Stimulated activated CD4-positive, alpha-beta T cell treated with anti-CD3 and anti-CD28 coated beads, TNF-alpha, amount 100 ng/mL, for 4 hours (primary cell): ENCODE measurements at regions not wholly inside any gene's neighbourhood (a gene's known extent, or its start where the extent isn't known, plus 50 kb on each side); places are given as distances from the start of the nearest gene placed in this dataset.
"Not testable (repeated sequence)": the region's sequence is repeated elsewhere in the genome, so short reads cannot be mapped to it uniquely, and the experiment has no call there.

ENCODE experiments used
- DNase-seq, 3 experiments: peaks; one replicate each; pipeline ENCODE4 v3.0.0-alpha.2; 2020; ENCODE audit warnings: low read depth in 3 of 3

DNA sequence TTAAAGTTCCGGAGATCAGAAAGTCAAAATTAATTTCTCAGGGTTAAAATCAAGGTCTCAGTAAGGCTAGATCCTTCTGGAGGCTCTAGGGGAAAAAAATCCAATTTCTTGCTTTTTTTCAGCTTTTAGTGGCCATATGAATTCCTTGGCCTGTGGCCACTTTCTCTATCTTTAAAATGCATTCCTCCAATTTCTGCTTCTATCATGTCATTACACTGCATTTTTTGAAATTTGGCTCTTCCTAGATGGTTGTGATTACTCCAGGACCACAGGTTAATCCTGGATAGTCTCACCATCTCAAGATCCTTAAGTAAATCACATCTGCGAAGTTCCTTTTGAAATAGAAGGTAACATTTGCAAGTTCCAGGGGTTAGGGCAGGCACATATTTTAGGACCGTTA lies 1294.9 kb upstream of the CITED2 start:
- DNase-seq: no peak

GRCh38 chr6:140663772-140664171 lies 1289.3 kb upstream of the CITED2 start:
- no peak for DNase-seq

DNA sequence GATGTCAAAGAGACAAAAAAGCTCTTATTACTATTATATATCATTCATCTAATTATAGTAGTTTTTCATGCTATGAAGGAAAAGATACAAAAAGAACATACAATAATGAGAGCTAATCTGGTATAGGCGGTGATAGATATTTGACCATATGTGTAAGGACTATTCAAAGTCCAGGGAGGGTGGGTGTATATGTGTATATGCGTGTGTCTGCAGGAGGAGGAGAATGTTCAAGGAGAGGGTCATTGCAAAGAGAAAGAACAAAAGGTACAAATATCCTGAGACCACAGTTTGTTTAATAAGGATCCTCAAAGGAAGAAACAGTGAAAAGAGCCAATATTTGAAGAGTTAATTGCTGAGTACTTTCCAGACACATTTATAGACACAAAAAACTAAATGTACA lies 1288.6 kb upstream of the CITED2 start:
- no peak for DNase-seq

DNA sequence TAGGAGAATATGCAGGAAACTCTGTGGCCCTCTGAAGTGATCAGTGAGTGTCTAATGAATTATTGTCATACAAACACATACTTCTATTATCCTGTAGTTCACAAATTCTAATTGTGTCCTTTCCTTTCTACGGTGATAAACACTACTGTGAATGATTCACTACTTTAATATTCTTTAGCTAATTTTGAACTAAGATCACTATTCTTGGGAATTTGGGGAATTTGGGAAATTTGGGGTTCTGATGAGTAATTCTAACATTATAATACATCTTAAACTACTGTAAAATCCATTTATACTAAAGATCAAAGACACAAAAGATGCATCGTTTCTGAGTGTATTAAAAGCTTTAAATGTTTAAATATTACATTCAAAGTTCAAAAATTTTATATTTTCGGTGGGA lies 1287.2 kb upstream of the CITED2 start:
- DNase-seq: no peak

DNA sequence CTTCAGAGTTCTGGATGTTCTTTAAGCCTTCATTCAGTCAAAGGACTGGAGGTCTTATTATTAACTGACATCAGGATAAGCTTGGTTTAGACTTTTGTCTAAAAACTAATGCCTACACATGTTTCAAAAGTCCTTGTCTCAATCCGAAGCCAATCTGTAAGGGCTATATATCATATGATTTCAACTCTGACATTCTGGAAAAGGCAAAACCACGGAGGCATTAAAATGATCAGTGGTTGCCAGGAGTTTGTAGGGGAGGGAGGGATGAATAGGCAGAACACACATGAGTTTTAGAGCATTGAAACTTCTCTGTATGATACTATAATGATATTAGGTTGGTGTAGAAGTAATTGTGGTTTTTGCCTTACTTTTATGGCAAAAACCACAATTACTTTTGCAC lies 1285.8 kb upstream of the CITED2 start:
- DNase-seq: no peak

DNA sequence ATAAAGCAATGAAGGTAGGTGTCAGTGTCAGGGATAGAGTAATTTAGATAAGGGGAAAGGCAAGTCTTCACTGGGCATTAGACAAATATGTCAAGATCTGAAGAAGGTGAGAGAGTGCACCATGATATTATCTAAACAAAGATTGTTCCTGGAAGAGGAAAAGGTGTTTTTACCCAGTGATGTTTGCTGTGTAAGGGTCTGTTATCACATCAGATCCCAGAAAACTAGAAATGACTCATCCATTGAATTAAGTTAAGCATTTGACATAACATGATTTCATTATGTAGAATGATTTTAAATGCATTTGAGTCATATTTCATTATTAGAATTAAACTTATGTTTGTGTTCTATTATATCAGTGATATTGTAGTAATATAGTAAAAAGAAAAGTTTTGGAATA lies 1279.5 kb upstream of the CITED2 start:
- no peak for DNase-seq

DNA sequence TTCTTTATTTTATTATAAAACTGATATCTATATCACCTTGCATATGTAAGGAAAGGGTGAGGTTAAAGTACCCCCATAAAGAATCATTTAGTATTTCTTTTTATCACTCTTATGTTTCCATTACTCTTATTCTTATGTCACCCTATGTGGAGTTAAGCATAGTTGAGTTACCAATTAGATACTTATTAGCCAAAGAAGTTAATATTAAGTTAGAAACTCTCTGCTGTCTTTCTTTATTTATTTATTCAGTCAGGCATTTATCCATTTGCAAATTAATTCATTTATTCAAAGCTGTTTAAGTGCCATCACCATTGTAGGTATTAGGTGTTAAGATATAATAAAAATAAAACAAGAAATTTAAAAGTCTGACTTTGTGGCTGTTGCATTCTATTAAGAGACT lies 1279.1 kb upstream of the CITED2 start:
- DNase-seq: no peak

- DNase-seq: not testable (repeated sequence)
Observed at GRCh38 chr6:140649502-140649901, 1275.1 kb upstream of the CITED2 start.

- not testable (repeated sequence) for DNase-seq
Observed at GRCh38 chr6:140647322-140647721, 1272.9 kb upstream of the CITED2 start.

- no peak for DNase-seq
Observed at GRCh38 chr6:140644017-140644416, 1269.6 kb upstream of the CITED2 start.

- DNase-seq: no peak
Observed at GRCh38 chr6:140641412-140641811, 1267.0 kb upstream of the CITED2 start.

DNA sequence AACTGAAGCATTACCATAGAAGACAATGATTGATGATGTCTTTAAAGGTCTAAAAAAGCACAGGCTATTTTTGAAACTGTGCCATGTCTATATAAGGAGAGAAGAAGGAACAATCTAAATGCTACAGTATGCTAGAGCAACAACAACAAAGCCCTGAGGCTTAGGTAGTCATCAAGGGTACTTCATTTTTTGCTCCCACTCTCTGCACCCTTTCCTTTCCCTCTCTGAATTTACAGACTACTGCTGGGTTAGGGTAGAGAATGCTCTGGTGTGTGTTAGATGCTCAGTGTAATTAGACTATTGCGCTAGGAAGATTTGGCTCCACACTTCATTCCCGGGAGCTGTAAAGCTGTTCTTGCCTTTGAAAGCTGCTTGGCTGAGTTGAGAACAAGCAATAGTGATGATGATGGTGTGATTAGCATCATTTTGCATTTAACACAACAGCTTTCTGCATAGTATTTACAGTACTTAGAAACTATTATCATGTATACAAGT lies 1262.5 kb upstream of the CITED2 start:
- DNase-seq: no peak

GRCh38 chr6:140636271-140636907 lies 1261.9 kb upstream of the CITED2 start:
- DNase-seq: no peak

DNA sequence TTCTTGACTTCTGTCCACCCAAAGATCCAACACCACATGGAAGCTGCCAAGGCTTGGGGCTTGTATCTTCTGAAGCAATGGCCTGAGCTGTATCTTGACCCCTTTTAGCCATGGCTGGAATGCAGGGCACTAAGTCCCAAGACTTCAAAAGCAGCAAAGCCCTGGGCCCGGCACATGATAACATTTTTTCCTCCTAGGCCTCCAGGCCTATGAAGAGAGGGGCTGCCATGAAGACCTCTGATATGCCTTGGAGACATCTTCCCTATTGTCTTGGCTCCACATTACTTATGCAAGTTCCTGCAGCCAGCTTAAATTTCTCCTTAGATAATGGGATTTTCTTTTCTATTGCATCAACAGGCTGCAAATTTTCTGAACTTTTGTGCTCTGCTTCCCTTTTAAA lies 1252.6 kb upstream of the CITED2 start:
- DNase-seq: no peak

GRCh38 chr6:140623498-140623897 lies 1249.0 kb upstream of the CITED2 start:
- no peak for DNase-seq

GRCh38 chr6:140620496-140620895 lies 1246.0 kb upstream of the CITED2 start:
- no peak for DNase-seq

GRCh38 chr6:140609956-140610355 lies 1235.5 kb upstream of the CITED2 start:
- DNase-seq: no peak

- no peak for DNase-seq
Observed at GRCh38 chr6:140609321-140609720, 1234.9 kb upstream of the CITED2 start.

GRCh38 chr6:140604786-140605185 lies 1230.3 kb upstream of the CITED2 start:
- DNase-seq: no peak

DNA sequence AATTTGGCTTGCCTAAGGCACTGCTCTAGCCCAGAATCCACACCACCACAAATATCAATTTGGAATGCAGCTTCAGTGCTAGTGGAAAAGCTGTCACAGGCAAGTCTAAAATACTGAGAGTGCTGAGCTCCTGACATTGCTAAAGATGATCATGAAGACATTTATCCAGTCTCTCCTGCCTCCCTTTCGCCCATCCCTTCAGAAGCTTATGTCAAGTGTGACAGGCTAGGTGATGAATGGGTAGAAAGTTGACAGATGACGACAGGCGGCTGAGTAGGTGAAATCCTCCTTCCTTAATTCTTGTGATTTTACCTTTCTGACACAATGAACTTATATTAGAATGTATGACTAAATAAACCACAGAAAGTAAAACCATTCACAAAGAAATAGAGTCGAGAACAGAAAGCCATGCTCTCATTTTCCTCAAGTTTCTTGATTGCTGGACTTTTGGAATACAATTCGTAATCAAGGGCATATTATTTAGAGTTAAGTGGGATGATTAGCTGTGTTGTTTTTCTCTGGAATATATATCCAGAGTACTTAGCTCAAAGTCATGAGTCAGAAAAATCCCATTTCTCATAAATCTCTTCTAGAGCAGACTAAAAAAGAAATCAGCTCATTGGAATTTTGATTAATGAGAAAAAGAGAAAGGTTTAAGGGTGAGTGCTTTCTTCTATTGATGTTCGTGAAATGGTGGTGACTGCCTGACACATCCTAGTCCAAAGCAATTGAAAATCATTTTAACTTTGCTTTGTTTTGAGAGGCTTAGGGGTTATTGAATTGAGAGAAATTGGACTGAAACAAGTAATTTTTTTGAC lies 1228.2 kb upstream of the CITED2 start:
- DNase-seq: no peak

GRCh38 chr6:140601021-140601808 lies 1226.8 kb upstream of the CITED2 start:
- DNase-seq: no peak

DNA sequence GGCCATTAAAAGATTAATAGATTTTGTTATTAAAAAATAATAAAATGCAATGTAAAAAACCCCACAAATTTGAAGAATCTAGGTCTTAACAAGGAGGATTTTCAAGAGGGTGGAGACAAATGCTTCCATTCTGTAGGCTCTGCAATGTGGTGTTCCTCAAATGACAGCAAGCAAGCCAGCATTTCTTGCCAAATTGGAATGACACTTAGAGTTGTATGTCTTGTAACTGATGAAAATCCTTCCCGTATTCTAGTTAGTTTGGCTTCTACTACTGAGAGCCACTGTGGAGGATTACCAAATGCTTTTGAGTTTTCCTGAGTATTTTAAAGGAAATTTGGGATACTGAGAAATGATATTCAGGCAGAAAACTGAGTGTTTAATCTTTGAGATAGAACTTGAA lies 1225.5 kb upstream of the CITED2 start:
- DNase-seq: no peak

DNA sequence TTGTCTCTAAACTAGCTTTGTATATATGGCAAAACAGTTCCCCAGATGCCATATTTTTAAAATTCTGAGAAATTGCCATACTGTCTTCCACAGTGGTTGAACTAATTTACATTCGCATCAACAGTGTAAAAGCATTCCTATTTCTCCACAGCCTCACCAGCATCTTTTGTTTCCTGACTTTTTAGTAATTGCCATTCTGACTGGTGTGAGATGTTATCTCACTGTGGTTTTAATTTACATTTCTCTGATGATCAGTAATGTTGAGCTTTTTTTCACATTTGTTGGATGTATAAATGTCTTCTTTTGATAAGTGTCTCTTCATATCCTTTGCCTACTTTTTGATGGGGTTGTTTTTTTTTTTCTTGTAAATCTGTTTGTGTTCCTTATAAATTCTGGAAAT lies 1222.7 kb upstream of the CITED2 start:
- DNase-seq: no peak
